ENCODE measurements at regions not wholly inside any gene's neighbourhood (a gene's known extent, or its start where the extent isn't known, plus 50 kb on each side); places are given as distances from the start of the nearest gene placed in this dataset.

DNA sequence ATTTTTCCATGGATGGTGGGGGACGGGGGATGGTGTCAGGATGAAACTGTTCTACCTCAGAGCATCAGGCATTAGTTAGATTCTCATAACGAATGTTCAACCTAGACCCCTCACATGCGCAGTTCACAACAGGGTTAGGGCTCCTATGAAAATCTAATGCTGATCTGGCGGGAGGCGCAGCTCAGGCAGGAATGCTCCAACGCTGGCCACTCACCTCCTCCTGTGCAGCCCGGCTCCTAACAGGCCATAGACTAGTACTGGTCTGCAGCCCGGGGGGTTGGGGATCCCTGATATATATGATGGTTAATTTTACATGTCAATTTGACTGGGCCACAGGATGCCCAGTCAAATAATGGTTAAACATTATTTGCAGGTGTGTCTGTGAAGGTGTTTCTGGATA, 199.0 kb upstream of the NR4A3 start:
- TF ChIP-seq TAF1 (IDR thresholded peaks at IDR 0.05; ENCODE audit: low read depth, low read length) (no peak), POLR2A (IDR thresholded peaks at IDR 0.05; ENCODE audit: low read depth, low read length) (no peak), POU2F2 (IDR thresholded peaks at IDR 0.05; ENCODE audit: low read depth, low read length) (no peak), POLR2AphosphoS5 (IDR thresholded peaks at IDR 0.05; ENCODE audit: low read depth, low read length) (no peak), SPI1 (IDR thresholded peaks at IDR 0.05; ENCODE audit: low read depth, low read length) (no peak)

Measured in GM12891 (cell line).